ENCODE measurements at regions not wholly inside any gene's neighbourhood (a gene's known extent, or its start where the extent isn't known, plus 50 kb on each side); places are given as distances from the start of the nearest gene placed in this dataset.

GRCh38 chr6:113315879-113316278 lies 541.3 kb upstream of the MARCKS start:
- Histone ChIP-seq H3K27ac (ENCODE audit: insufficient read depth, low read depth, low read length) (no peak overlapping the region), H3K4me1 (ENCODE audit: control insufficient read depth, extremely low read depth, insufficient read depth, low read length) (peaks cover 14% of the 10 kb centered on the region), H3K9me1 (replicated peaks; ENCODE audit: control insufficient read depth, extremely low read depth, insufficient read depth, low read length) (no peaks in the 10 kb centered on the region), H3K36me3 (ENCODE audit: control insufficient read depth in 2 of 2, extremely low read depth in 1 of 2, insufficient read depth in 2 of 2, low read length in 2 of 2) (no peaks in the 10 kb centered on the region), H3K9ac (replicated peaks; ENCODE audit: extremely low read depth, insufficient read depth, low read length) (no peak overlapping the region), H3K4me3 (replicated peaks in 1 of 3; ENCODE audit: insufficient read depth in 1 of 3, low read depth in 1 of 3, low read length in 3 of 3) (no peak overlapping the region), H4K20me1 (replicated peaks; ENCODE audit: control insufficient read depth, extremely low read depth, insufficient read depth, low read length) (no peaks in the 10 kb centered on the region), H3K9me3 (replicated peaks; ENCODE audit: control insufficient read depth, insufficient read depth, low read length) (no peaks in the 10 kb centered on the region), H3K27me3 (ENCODE audit: control insufficient read depth in 2 of 2, insufficient read depth in 2 of 2, low read length in 2 of 2) (no peaks in the 10 kb centered on the region), H2AFZ (ENCODE audit: low read depth, low read length) (no peak overlapping the region), H3K4me2 (ENCODE audit: insufficient read depth, low read length) (no peak overlapping the region), H3K79me2 (ENCODE audit: control insufficient read depth, insufficient read depth, low read length) (no peaks in the 10 kb centered on the region)
- no TSS peak for BruUV-seq (replicated peaks)
- CTCF ChIA-PET: interaction anchor here (1.1 kb wide), 1 partner anchor 9 kb away, joined by 4 read pairs; no protein-coding TSS in a partner anchor
- intact Hi-C loops (cut with micrococcal nuclease): loop anchor here (5.0 kb wide), 1 partner anchor 534 kb away; no protein-coding TSS in a partner anchor
- FAIRE-seq: no peak
- DNase-seq (ENCODE audit: low read depth, low spot score): no peak
- dilution Hi-C loops (cut with MboI; ENCODE audit: extremely low pct_ligation_motif_present, low sequenced_read_pairs): no loop called here
- POLR2A ChIA-PET: no interaction called here
- TF ChIP-seq EZH2 (IDR thresholded peaks at IDR 0.05; ENCODE audit: borderline replicate concordance, low read depth, low read length, severe bottlenecking) (no peak), POLR2AphosphoS5 (IDR thresholded peaks at IDR 0.05; ENCODE audit: insufficient read depth, low read depth, low read length) (no peak), MAX (IDR thresholded peaks at IDR 0.05; ENCODE audit: insufficient read depth, insufficient read length) (no peak), FOS (IDR thresholded peaks at IDR 0.05; ENCODE audit: borderline replicate concordance, insufficient read depth, low read length) (no peak), POLR2A (IDR thresholded peaks at IDR 0.05; ENCODE audit: low read depth, low read length) (no peak), MYC (IDR thresholded peaks at IDR 0.05; ENCODE audit: low read depth, low read length) (no peak), JUN (IDR thresholded peaks at IDR 0.05; ENCODE audit: borderline replicate concordance, insufficient read depth, insufficient read length, low read depth) (no peak), GATA2 (IDR thresholded peaks at IDR 0.05; ENCODE audit: insufficient read depth, insufficient read length, low read depth, low read length) (no peak), CTCF (IDR thresholded peaks at IDR 0.05; ENCODE audit: extremely low read depth in 1 of 2, insufficient read depth in 1 of 2, low read depth in 1 of 2, low read length in 2 of 2) (no peak)

Data from endothelial cell of umbilical vein (primary cell).